IMR-90 (cell line): ENCODE measurements at regions not wholly inside any gene's neighbourhood (a gene's known extent, or its start where the extent isn't known, plus 50 kb on each side); places are given as distances from the start of the nearest gene placed in this dataset.

Experiments
- ATAC-seq: fragments of 200-7000 bp; cut with Tn5 transposase; 2 replicates; pipeline ENCODE4 v1.9.1; 2020; ENCODE audit warnings: low read depth, mild to moderate bottlenecking, moderate library complexity
- BruUV-seq: library from RNA; stranded (reverse); fragments of 400-500 nt; replicated peaks from 2 replicates; lab custom pipeline; 2021; lab: Mats Ljungman, UMichigan
- CTCF ChIA-PET: fragments of 300-600 bp; formaldehyde crosslinking; extraction: SDS; loops from one replicate; lab custom pipeline; 2021; ENCODE audit warnings: antibody characterized with exemption; lab: Yijun Ruan, JAX
- POLR2A ChIA-PET: fragments of 300-600 bp; sonication (Branson Sonifier 250); formaldehyde crosslinking; loops from one replicate; lab custom pipeline; 2022; ENCODE audit warnings: antibody characterized with exemption; ENCODE audit not compliant: unreplicated experiment; lab: Charles Lee
- DNase-seq: peaks from one replicate; pipeline ENCODE4 v3.0.0; 2013
- H2AFZ ChIP-seq: replicated peaks from 2 replicates; pipeline ENCODE3; 2013; ENCODE audit warnings: low read length, mild to moderate bottlenecking; ENCODE audit not compliant: poor library complexity
- H2AK5ac ChIP-seq: 2 replicates; pipeline ENCODE4 v1.6.1; 2013; ENCODE audit warnings: low read depth, low read length, inconsistent platforms
- H2AK9ac ChIP-seq: replicated peaks from 2 replicates; pipeline ENCODE3; 2013; ENCODE audit warnings: mild to moderate bottlenecking, low read depth, low read length, moderate library complexity; ENCODE audit not compliant: poor library complexity
- H2BK120ac ChIP-seq: 2 replicates; pipeline ENCODE4 v1.6.1; 2013; ENCODE audit warnings: low read depth, low read length, inconsistent platforms
- H2BK15ac ChIP-seq: 3 replicates; pipeline ENCODE4 v1.6.1; 2013; ENCODE audit warnings: low read depth, low read length, inconsistent platforms
- H2BK20ac ChIP-seq: 2 replicates; pipeline ENCODE4 v1.6.1; 2013; ENCODE audit warnings: low read depth, mild to moderate bottlenecking, inconsistent platforms, low read length, moderate library complexity
- H2BK5ac ChIP-seq: 2 replicates; pipeline ENCODE4 v1.6.1; 2013; ENCODE audit warnings: mild to moderate bottlenecking, low read depth, low read length, inconsistent platforms; ENCODE audit not compliant: poor library complexity, severe bottlenecking
- H3K14ac ChIP-seq: replicated peaks from 2 replicates; pipeline ENCODE4 v1.6.1; 2013; ENCODE audit warnings: low read depth, low read length, inconsistent platforms
- H3K18ac ChIP-seq: 2 replicates; pipeline ENCODE4 v1.6.1; 2013; ENCODE audit warnings: low read depth, low read length, control low read depth
- H3K23ac ChIP-seq: 2 replicates; pipeline ENCODE4 v1.6.1; 2013; ENCODE audit warnings: low read depth, low read length, inconsistent platforms
- H3K27ac ChIP-seq: 2 replicates; pipeline ENCODE4 v1.5.1; 2013; ENCODE audit warnings: mild to moderate bottlenecking, control low read depth, low read length; ENCODE audit not compliant: insufficient read depth
- H3K27me3 ChIP-seq: 2 replicates; pipeline ENCODE4 v1.6.1; 2013; ENCODE audit warnings: low read length; ENCODE audit not compliant: control insufficient read depth, insufficient read depth
- H3K36me3 ChIP-seq: 2 replicates; pipeline ENCODE4 v1.6.1; 2013; ENCODE audit warnings: low read length, mixed read lengths; ENCODE audit not compliant: control insufficient read depth, insufficient read depth
- H3K4ac ChIP-seq: 2 replicates; pipeline ENCODE4 v1.6.1; 2013; ENCODE audit warnings: low read depth, low read length, inconsistent platforms
- H3K4me1 ChIP-seq: 2 replicates; pipeline ENCODE4 v1.6.1; 2013; ENCODE audit warnings: low read length, mixed read lengths; ENCODE audit not compliant: control insufficient read depth, insufficient read depth
- H3K4me2 ChIP-seq: 2 replicates; pipeline ENCODE4 v1.6.1; 2013; ENCODE audit warnings: low read depth, mild to moderate bottlenecking, control low read depth, low read length, moderate library complexity
- H3K4me3 ChIP-seq: 2 replicates; pipeline ENCODE4 v1.5.1; 2013; ENCODE audit warnings: low read depth, mild to moderate bottlenecking, control low read depth, low read length, moderate library complexity; ENCODE audit not compliant: insufficient read depth
- H3K56ac ChIP-seq: 2 replicates; pipeline ENCODE4 v1.6.1; 2013; ENCODE audit warnings: low read length, inconsistent platforms; ENCODE audit not compliant: insufficient read depth; ENCODE audit errors: extremely low read depth
- H3K79me1 ChIP-seq, 2 experiments: 2 replicates each; pipeline ENCODE4 v1.6.1; 2013; ENCODE audit warnings: low read length in 2 of 2, inconsistent platforms in 1 of 2, low read depth in 1 of 2
- H3K9ac ChIP-seq: 2 replicates; pipeline ENCODE4 v1.6.1; 2013; ENCODE audit warnings: low read depth, low read length, control low read depth
- H3K9me1 ChIP-seq: 2 replicates; pipeline ENCODE4 v1.6.1; 2013; ENCODE audit warnings: low read length, inconsistent platforms; ENCODE audit not compliant: insufficient read depth
- H3K9me3 ChIP-seq: 2 replicates; pipeline ENCODE4 v1.6.1; 2013; ENCODE audit warnings: low read length; ENCODE audit not compliant: control insufficient read depth, insufficient read depth
- H4K20me1 ChIP-seq: 2 replicates; pipeline ENCODE4 v1.6.1; 2013; ENCODE audit warnings: low read length, inconsistent platforms; ENCODE audit not compliant: insufficient read depth
- H4K5ac ChIP-seq: 2 replicates; pipeline ENCODE4 v1.6.1; 2013; ENCODE audit warnings: mild to moderate bottlenecking, low read depth, low read length, control low read depth
- H4K8ac ChIP-seq, 2 experiments: 2 replicates each; pipeline ENCODE4 v1.6.1; 2013; ENCODE audit warnings: low read depth in 2 of 2, low read length in 2 of 2, control low read depth in 1 of 2, inconsistent platforms in 1 of 2
- H4K91ac ChIP-seq: 2 replicates; pipeline ENCODE4 v1.6.1; 2013; ENCODE audit warnings: low read depth, low read length, inconsistent platforms; ENCODE audit not compliant: insufficient read depth
- BHLHE40 ChIP-seq: fragments of 150-350 bp; IDR thresholded peaks from 2 replicates; pipeline ENCODE4 v1.6.1; 2016; ENCODE audit warnings: mild to moderate bottlenecking, low read depth, low read length
- CEBPB ChIP-seq: IDR thresholded peaks from 2 replicates; pipeline ENCODE4 v1.6.1; 2012; ENCODE audit warnings: low read depth, low read length, improper control_type of control experiment
- CHD1 ChIP-seq: IDR thresholded peaks from 2 replicates; pipeline ENCODE4 v1.6.1; 2012; ENCODE audit warnings: low read depth, low read length, improper control_type of control experiment
- CTCF ChIP-seq: conservative IDR thresholded peaks from 2 replicates; pipeline ENCODE4 v1.5.1; 2012; ENCODE audit warnings: mild to moderate bottlenecking, low read depth, low read length, improper control_type of control experiment
- ELK1 ChIP-seq: fragments of 150-350 bp; IDR thresholded peaks from 2 replicates; pipeline ENCODE4 v1.6.1; 2016; ENCODE audit warnings: low read depth, mild to moderate bottlenecking, low read length, moderate library complexity, borderline replicate concordance
- FOS ChIP-seq: fragments of 150-350 bp; IDR thresholded peaks from 2 replicates; pipeline ENCODE4 v1.6.1; 2016; ENCODE audit warnings: low read depth, low read length
- MAFK ChIP-seq: IDR thresholded peaks from 2 replicates; pipeline ENCODE4 v1.6.1; 2012; ENCODE audit warnings: low read depth, low read length, improper control_type of control experiment
- MAZ ChIP-seq: IDR thresholded peaks from 2 replicates; pipeline ENCODE4 v1.6.1; 2012; ENCODE audit warnings: low read depth, mild to moderate bottlenecking, low read length, improper control_type of control experiment, moderate library complexity, borderline replicate concordance
- MXI1 ChIP-seq: IDR thresholded peaks from 2 replicates; pipeline ENCODE4 v1.6.1; 2012; ENCODE audit warnings: low read depth, mild to moderate bottlenecking, low read length, moderate library complexity, borderline replicate concordance
- NFE2L2 ChIP-seq: fragments of 150-350 bp; IDR thresholded peaks from 2 replicates; pipeline ENCODE4 v1.6.1; 2016; ENCODE audit warnings: low read depth, mild to moderate bottlenecking, low read length
- POLR2A ChIP-seq: IDR thresholded peaks from 2 replicates; pipeline ENCODE4 v1.6.1; 2012; ENCODE audit warnings: mild to moderate bottlenecking, low read depth, low read length
- RAD21 ChIP-seq: IDR thresholded peaks from 2 replicates; pipeline ENCODE4 v1.6.1; 2012; ENCODE audit warnings: low read length, improper control_type of control experiment
- RCOR1 ChIP-seq: IDR thresholded peaks from 2 replicates; pipeline ENCODE4 v1.6.1; 2012; ENCODE audit warnings: mild to moderate bottlenecking, low read length, improper control_type of control experiment; ENCODE audit not compliant: insufficient replicate concordance
- RFX5 ChIP-seq: IDR thresholded peaks from 2 replicates; pipeline ENCODE4 v1.8.0; 2012; ENCODE audit warnings: low read depth, mild to moderate bottlenecking, low read length, moderate library complexity
- SMC3 ChIP-seq: fragments of 150-350 bp; IDR thresholded peaks from 2 replicates; pipeline ENCODE4 v1.6.1; 2016; ENCODE audit warnings: low read depth, mild to moderate bottlenecking, antibody characterized with exemption, low read length, moderate library complexity
- USF2 ChIP-seq: fragments of 150-350 bp; IDR thresholded peaks from 2 replicates; pipeline ENCODE4 v1.6.1; 2017; ENCODE audit warnings: mild to moderate bottlenecking, antibody characterized with exemption, low read length, low read depth
- WGBS, 2 experiments: methylation state at CpG; one replicate each; pipeline versions ENCODE4 v1.1.5 to v1.1.7; 2013; ENCODE audit warnings: missing lambda C conversion rate in 2 of 2; ENCODE audit not compliant: insufficient read length in 1 of 2; ENCODE audit errors: extremely low coverage in 2 of 2; 5-methylcytosine and 5-hydroxymethylcytosine counted together
- dilution Hi-C: fragments of 300-500 bp; cut with HindIII; formaldehyde crosslinking; loops from one replicate; pipeline ENCODE4 v1.14.3; 2018; ENCODE audit warnings: low sequenced_read_pairs; ENCODE audit not compliant: unreplicated experiment
- in situ Hi-C: fragments of 300-500 bp; cut with MboI; formaldehyde crosslinking; loops from 3 replicates; pipeline ENCODE4 v1.14.3; 2019; ENCODE audit warnings: low sequenced_read_pairs, inconsistent platforms, mixed read lengths
- intact Hi-C: fragments of 100-400 bp; cut with micrococcal nuclease; formaldehyde crosslinking; loops from 2 replicates; pipeline ENCODE4 v1.10.0; 2022

- 80% methylated on average over 4 of the region's 9 CpGs; no CpG with 5 or more reads in 1 of the 2 experiments for WGBS, 2 experiments
- Histone ChIP-seq H3K4me3 (no peak overlapping the region), H4K8ac (no peak overlapping the region), H3K9ac (no peak overlapping the region), H2AFZ (no peak overlapping the region), H2BK15ac (no peak overlapping the region), H3K14ac (no peak overlapping the region), H3K23ac (no peak overlapping the region), H3K9me1 (no peaks in the 10 kb centered on the region; the same call in 1 of the 2 replicates), H3K79me1 (no peaks in the 10 kb centered on the region), H2BK120ac (no peak overlapping the region), H4K20me1 (no peaks in the 10 kb centered on the region; the same call in 1 of the 2 replicates), H3K27ac (no peak overlapping the region), H2BK20ac (no peak overlapping the region), H3K4me1 (no peaks in the 10 kb centered on the region), H3K18ac (no peak overlapping the region), H2AK9ac (no peak overlapping the region), H2BK5ac (no peak overlapping the region), H4K91ac (no peak overlapping the region), H3K4me2 (no peak overlapping the region), H2AK5ac (no peak overlapping the region), H3K27me3 (no peaks in the 10 kb centered on the region), H3K56ac (no peak overlapping the region), H4K5ac (no peak overlapping the region), H3K4ac (no peak overlapping the region), H3K9me3 (no peaks in the 10 kb centered on the region), H3K36me3 (peaks cover 16% of the 10 kb centered on the region)
- dilution Hi-C loops (no loop called here), in situ Hi-C loops (no loop called here), intact Hi-C loops (no loop called here)
- DNase-seq (no peak), ATAC-seq (no peak)
- ChIA-PET CTCF (no interaction called here), POLR2A (no interaction called here)
- TF ChIP-seq RCOR1, result no peak
- no peak for TF ChIP-seq CEBPB
- TF ChIP-seq POLR2A, result no peak
- TF ChIP-seq MAZ, result no peak
- TF ChIP-seq ELK1, result no peak
- TF ChIP-seq CTCF, result no peak
- no peak for TF ChIP-seq RFX5
- TF ChIP-seq RAD21, result no peak
- TF ChIP-seq CHD1, result no peak
- no peak for TF ChIP-seq BHLHE40
- no peak for TF ChIP-seq FOS
- no peak for TF ChIP-seq USF2
- TF ChIP-seq MAFK, result no peak
- no peak for TF ChIP-seq MXI1
- no peak for TF ChIP-seq NFE2L2
- TF ChIP-seq SMC3, result no peak
- no TSS peak for BruUV-seq
Observed at GRCh38 chr11:71109186-71109585, 143.2 kb downstream of the SHANK2 start.
